WTC11 (cell line): ENCODE measurements at regions not wholly inside any gene's neighbourhood (a gene's known extent, or its start where the extent isn't known, plus 50 kb on each side); places are given as distances from the start of the nearest gene placed in this dataset.

Experiments
- ATAC-seq: fragments of 200-7000 bp; cut with Tn5 transposase; 2 replicates; pipeline ENCODE4 v1.10.0; 2021; ENCODE audit warnings: mild to moderate bottlenecking, moderate library complexity
- CTCF ChIA-PET: fragments of 300-600 bp; sonication (Branson Sonifier 250); formaldehyde crosslinking; loops from one replicate; lab custom pipeline; 2021; ENCODE audit warnings: antibody characterized with exemption; lab: Charles Lee
- POLR2A ChIA-PET: fragments of 350-600 bp; sonication (Branson Sonifier 250); formaldehyde crosslinking; loops from one replicate; lab custom pipeline; 2021; ENCODE audit warnings: antibody characterized with exemption; lab: Charles Lee
- DNase-seq: peaks from one replicate; pipeline ENCODE4 v3.0.0; 2021; ENCODE audit warnings: low spot score
- H3K27ac Mint-ChIP-seq: 2 replicates; pipeline ENCODE4 v1.8.0; 2021; ENCODE audit warnings: mixed read lengths
- H3K27me3 Mint-ChIP-seq: 2 replicates; pipeline ENCODE4 v1.8.0; 2021; ENCODE audit warnings: low read depth, mild to moderate bottlenecking, moderate library complexity, mixed read lengths
- H3K36me3 Mint-ChIP-seq: 2 replicates; pipeline ENCODE4 v1.8.0; 2021; ENCODE audit warnings: mixed read lengths
- H3K4me1 Mint-ChIP-seq: 2 replicates; pipeline ENCODE4 v1.8.0; 2022; ENCODE audit warnings: mixed read lengths
- H3K4me3 Mint-ChIP-seq: 2 replicates; pipeline ENCODE4 v1.8.0; 2021; ENCODE audit warnings: mild to moderate bottlenecking, moderate library complexity, mixed read lengths
- H3K9me3 Mint-ChIP-seq: 2 replicates; pipeline ENCODE4 v1.8.0; 2021; ENCODE audit warnings: mixed read lengths
- AR ChIP-seq: fragments of 250-450 bp; sonication (Bioruptor Pico); IDR thresholded peaks from 2 replicates; pipeline ENCODE4 v1.9.0; 2021; ENCODE audit warnings: mild to moderate bottlenecking
- ARID4B ChIP-seq: sonication (generic); formaldehyde crosslinking; IDR thresholded peaks from 2 replicates; pipeline ENCODE4 v1.8.0; 2023; ENCODE audit warnings: missing genetic modification reagents, mild to moderate bottlenecking, borderline replicate concordance
- CDX4 ChIP-seq: fragments of 250-450 bp; sonication (Bioruptor Pico); IDR thresholded peaks from 2 replicates; pipeline ENCODE4 v1.9.0; 2021; ENCODE audit warnings: moderate library complexity, mild to moderate bottlenecking, inconsistent platforms, borderline replicate concordance
- CREM ChIP-seq: sonication (generic); formaldehyde crosslinking; IDR thresholded peaks from 2 replicates; pipeline ENCODE4 v1.8.1; 2022; ENCODE audit warnings: mild to moderate bottlenecking, missing genetic modification reagents, moderate library complexity
- FOXP4 ChIP-seq: sonication (generic); formaldehyde crosslinking; IDR thresholded peaks from 2 replicates; pipeline ENCODE4 v1.8.0; 2022; ENCODE audit warnings: mild to moderate bottlenecking, missing genetic modification reagents
- JAZF1 ChIP-seq: fragments of 250-450 bp; sonication (Bioruptor Pico); IDR thresholded peaks from 2 replicates; pipeline ENCODE4 v1.9.0; 2021; ENCODE audit warnings: moderate library complexity, mild to moderate bottlenecking, inconsistent platforms
- SOX15 ChIP-seq: fragments of 250-450 bp; sonication (Bioruptor Pico); IDR thresholded peaks from 2 replicates; pipeline ENCODE4 v1.9.0; 2021; ENCODE audit warnings: mild to moderate bottlenecking
- STAT6 ChIP-seq: sonication (generic); formaldehyde crosslinking; conservative IDR thresholded peaks from 2 replicates; pipeline ENCODE4 v1.8.1; 2023; ENCODE audit warnings: mild to moderate bottlenecking, low read depth, missing genetic modification reagents, moderate library complexity
- TEAD1 ChIP-seq: sonication (generic); formaldehyde crosslinking; IDR thresholded peaks from 2 replicates; pipeline ENCODE4 v1.8.0; 2022; ENCODE audit warnings: mild to moderate bottlenecking, missing genetic modification reagents
- TEAD4 ChIP-seq: sonication (generic); formaldehyde crosslinking; IDR thresholded peaks from 2 replicates; pipeline ENCODE4 v1.8.0; 2022; ENCODE audit warnings: mild to moderate bottlenecking, missing genetic modification reagents
- ZNF121 ChIP-seq: sonication (generic); formaldehyde crosslinking; IDR thresholded peaks from 2 replicates; pipeline ENCODE4 v1.8.0; 2023; ENCODE audit warnings: missing genetic modification reagents
- ZNF138 ChIP-seq: sonication (generic); formaldehyde crosslinking; conservative IDR thresholded peaks from 2 replicates; pipeline ENCODE4 v1.8.1; 2022; ENCODE audit warnings: mild to moderate bottlenecking, moderate library complexity, missing genetic modification reagents
- ZNF281 ChIP-seq: sonication (generic); formaldehyde crosslinking; IDR thresholded peaks from 2 replicates; pipeline ENCODE4 v1.8.0; 2023; ENCODE audit warnings: mild to moderate bottlenecking, missing genetic modification reagents
- ZNF317 ChIP-seq: sonication (generic); formaldehyde crosslinking; IDR thresholded peaks from 2 replicates; pipeline ENCODE4 v1.8.1; 2023; ENCODE audit warnings: low read depth, mild to moderate bottlenecking, moderate library complexity, missing genetic modification reagents, borderline replicate concordance
- ZNF416 ChIP-seq: fragments of 250-450 bp; sonication (Bioruptor Pico); IDR thresholded peaks from 2 replicates; pipeline ENCODE4 v1.9.0; 2021; ENCODE audit warnings: mild to moderate bottlenecking, inconsistent platforms
- ZNF512 ChIP-seq: sonication (generic); formaldehyde crosslinking; IDR thresholded peaks from 2 replicates; pipeline ENCODE4 v1.8.1; 2022; ENCODE audit warnings: missing genetic modification reagents, borderline replicate concordance

GRCh38 chr21:14740692-14741091 is 194.6 kb upstream of the SAMSN1 start (continued):
- TF ChIP-seq ZNF281: no peak

GRCh38 chr21:14740116-14740515 is 194.0 kb upstream of the SAMSN1 start:
- CTCF ChIA-PET: no interaction called here
- no peaks in the 10 kb centered on the region for H3K27me3 Mint-ChIP-seq
- no peak overlapping the region for H3K4me3 Mint-ChIP-seq
- ATAC-seq: no peak
- peaks cover 14% of the 10 kb centered on the region for H3K4me1 Mint-ChIP-seq
- TF ChIP-seq JAZF1 (CRISPR knock-in tag) (no peak), ZNF317 (CRISPR knock-in tag) (no peak), ZNF138 (CRISPR knock-in tag) (no peak), SOX15 (CRISPR knock-in tag) (no peak), FOXP4 (CRISPR knock-in tag) (no peak), CREM (CRISPR knock-in tag) (no peak)
- TF ChIP-seq, all 79 proteins: peak for 0
- Mint-ChIP-seq H3K36me3 (peaks cover 10% of the 10 kb centered on the region), H3K27ac (no peak overlapping the region), H3K9me3 (peaks cover 27% of the 10 kb centered on the region)
- no peak for DNase-seq
- POLR2A ChIA-PET: no interaction called here

- ChIA-PET POLR2A (no interaction called here), CTCF (no interaction called here)
- DNase-seq (no peak), ATAC-seq (no peak)
- no peak overlapping the region for H3K27ac Mint-ChIP-seq
- H3K27me3 Mint-ChIP-seq: no peaks in the 10 kb centered on the region
- peaks cover 24% of the 10 kb centered on the region for H3K9me3 Mint-ChIP-seq
- H3K36me3 Mint-ChIP-seq: peaks cover 8% of the 10 kb centered on the region
- H3K4me1 Mint-ChIP-seq: peaks cover 17% of the 10 kb centered on the region
- H3K4me3 Mint-ChIP-seq: no peak overlapping the region
- TF ChIP-seq ZNF121 (no peak), ZNF317 (CRISPR knock-in tag) (no peak), TEAD1 (CRISPR knock-in tag) (no peak), CDX4 (no peak), ZNF138 (CRISPR knock-in tag) (no peak), AR (no peak), ZNF416 (no peak), ARID4B (CRISPR knock-in tag) (no peak), STAT6 (CRISPR knock-in tag) (no peak), ZNF512 (no peak), TEAD4 (CRISPR knock-in tag) (no peak)
These were observed 193.5 kb upstream of the SAMSN1 start for GRCh38 chr21:14739590-14739989.
